DOHH2 (cell line): ENCODE measurements at regions not wholly inside any gene's neighbourhood (a gene's known extent, or its start where the extent isn't known, plus 50 kb on each side); places are given as distances from the start of the nearest gene placed in this dataset.
"Not testable (repeated sequence)": the region's sequence is repeated elsewhere in the genome, so short reads cannot be mapped to it uniquely, and the experiment has no call there.

Source experiments
- H3F3A ChIP-seq: fragments of 200-600 bp; sonication (generic), shearing (Covaris generic); 2 replicates; pipeline ENCODE4 v1.6.0; 2016; ENCODE audit warnings: antibody characterized with exemption, mild to moderate bottlenecking; ENCODE audit not compliant: control insufficient read depth, insufficient read depth
- H3K27ac ChIP-seq: fragments of 200-600 bp; sonication (generic); 2 replicates; pipeline ENCODE4 v1.5.1; 2014; ENCODE audit warnings: low read depth, mild to moderate bottlenecking, low read length, moderate library complexity
- H3K27me3 ChIP-seq: fragments of 200-600 bp; sonication (generic); 2 replicates; pipeline ENCODE4 v1.6.1; 2014; ENCODE audit warnings: mild to moderate bottlenecking, low read length, mixed read lengths; ENCODE audit not compliant: control insufficient read depth
- H3K36me3 ChIP-seq: fragments of 200-600 bp; sonication (generic); 2 replicates; pipeline ENCODE4 v1.6.1; 2014; ENCODE audit warnings: mild to moderate bottlenecking, low read length, moderate library complexity, mixed read lengths; ENCODE audit not compliant: control insufficient read depth
- H3K4me1 ChIP-seq: fragments of 200-600 bp; sonication (generic); 2 replicates; pipeline ENCODE4 v1.6.1; 2014; ENCODE audit warnings: mild to moderate bottlenecking, low read length, mixed read lengths; ENCODE audit not compliant: control insufficient read depth
- H3K4me2 ChIP-seq: fragments of 200-600 bp; sonication (generic); 2 replicates; pipeline ENCODE4 v1.6.0; 2014; ENCODE audit warnings: mild to moderate bottlenecking, low read length, moderate library complexity
- H3K4me3 ChIP-seq: fragments of 200-600 bp; sonication (generic); 2 replicates; pipeline ENCODE4 v1.5.1; 2014; ENCODE audit warnings: mild to moderate bottlenecking, low read length, mixed read lengths
- H3K79me2 ChIP-seq: fragments of 200-600 bp; sonication (generic); 2 replicates; pipeline ENCODE4 v1.6.1; 2014; ENCODE audit warnings: mild to moderate bottlenecking, low read length, mixed read lengths; ENCODE audit not compliant: control insufficient read depth
- H3K9me2 ChIP-seq: fragments of 200-600 bp; sonication (generic); replicated peaks from 2 replicates; pipeline ENCODE4 v1.6.1; 2014; ENCODE audit warnings: mild to moderate bottlenecking, low read length, mixed read lengths; ENCODE audit not compliant: control insufficient read depth
- H3K9me3 ChIP-seq: fragments of 200-600 bp; sonication (generic); 2 replicates; pipeline ENCODE4 v1.6.1; 2014; ENCODE audit warnings: antibody characterized with exemption, low read length, mixed read lengths; ENCODE audit not compliant: control insufficient read depth, insufficient read depth
- H4K20me1 ChIP-seq: fragments of 200-600 bp; sonication (generic); 2 replicates; pipeline ENCODE4 v1.6.0; 2014; ENCODE audit warnings: low read depth, mild to moderate bottlenecking, antibody characterized with exemption, low read length, moderate library complexity; ENCODE audit not compliant: control insufficient read depth, insufficient read depth
- EZH2phosphoT487 ChIP-seq: fragments of 200-600 bp; sonication (generic); IDR thresholded peaks from 2 replicates; pipeline ENCODE4 v1.6.1; 2017; ENCODE audit warnings: borderline replicate concordance, mild to moderate bottlenecking, antibody characterized with exemption, low read length, moderate library complexity, mixed read lengths
- TF ChIP-seq, protein P1 (sequence below): fragments of 200-600 bp; sonication (generic); IDR thresholded peaks from one replicate; pipeline ENCODE4 v1.5.1; 2014; ENCODE audit warnings: antibody characterized with exemption, mild to moderate bottlenecking, low read depth, low read length; ENCODE audit not compliant: poor library complexity, severe bottlenecking

DNA sequence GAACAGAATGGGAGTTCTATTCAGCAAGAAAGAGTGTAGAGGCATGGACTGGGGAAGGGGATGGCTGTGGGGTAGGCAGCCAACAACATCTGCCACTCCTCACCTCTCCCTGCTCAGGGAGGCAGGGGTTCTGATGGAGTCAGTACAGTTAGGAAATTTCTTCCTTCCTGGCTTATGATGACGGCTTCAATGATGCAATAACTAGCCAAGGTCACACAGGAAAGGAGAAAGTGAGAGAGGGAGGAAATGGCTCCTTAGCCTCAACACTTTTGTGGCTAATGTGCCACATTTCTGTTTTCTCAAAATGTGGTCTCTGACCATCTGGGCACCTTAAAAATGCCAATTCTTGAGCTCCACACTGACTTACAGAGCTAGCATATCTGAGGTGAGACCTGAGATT is 79.3 kb upstream of the PDZD8 start:
- no peaks in the 10 kb centered on the region for H3K4me1 ChIP-seq
- H3K79me2 ChIP-seq: no peaks in the 10 kb centered on the region
- no peak overlapping the region for H3K27ac ChIP-seq
- no peaks in the 10 kb centered on the region for H3K36me3 ChIP-seq
- H3K9me2 ChIP-seq: no peaks in the 10 kb centered on the region
- 0 out of 2 replicates have a peak, but pooled peaks cover 4% of the 10 kb centered on the region for H3K9me3 ChIP-seq
- H3F3A ChIP-seq: no peaks in the 10 kb centered on the region
- no peaks in the 10 kb centered on the region for H3K27me3 ChIP-seq
- TF ChIP-seq EZH2phosphoT487: no peak
- TF ChIP-seq, protein P1, sequence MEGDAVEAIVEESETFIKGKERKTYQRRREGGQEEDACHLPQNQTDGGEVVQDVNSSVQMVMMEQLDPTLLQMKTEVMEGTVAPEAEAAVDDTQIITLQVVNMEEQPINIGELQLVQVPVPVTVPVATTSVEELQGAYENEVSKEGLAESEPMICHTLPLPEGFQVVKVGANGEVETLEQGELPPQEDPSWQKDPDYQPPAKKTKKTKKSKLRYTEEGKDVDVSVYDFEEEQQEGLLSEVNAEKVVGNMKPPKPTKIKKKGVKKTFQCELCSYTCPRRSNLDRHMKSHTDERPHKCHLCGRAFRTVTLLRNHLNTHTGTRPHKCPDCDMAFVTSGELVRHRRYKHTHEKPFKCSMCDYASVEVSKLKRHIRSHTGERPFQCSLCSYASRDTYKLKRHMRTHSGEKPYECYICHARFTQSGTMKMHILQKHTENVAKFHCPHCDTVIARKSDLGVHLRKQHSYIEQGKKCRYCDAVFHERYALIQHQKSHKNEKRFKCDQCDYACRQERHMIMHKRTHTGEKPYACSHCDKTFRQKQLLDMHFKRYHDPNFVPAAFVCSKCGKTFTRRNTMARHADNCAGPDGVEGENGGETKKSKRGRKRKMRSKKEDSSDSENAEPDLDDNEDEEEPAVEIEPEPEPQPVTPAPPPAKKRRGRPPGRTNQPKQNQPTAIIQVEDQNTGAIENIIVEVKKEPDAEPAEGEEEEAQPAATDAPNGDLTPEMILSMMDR: no peak
- no peaks in the 10 kb centered on the region for H4K20me1 ChIP-seq
- no peak overlapping the region for H3K4me3 ChIP-seq
- H3K4me2 ChIP-seq: no peak overlapping the region

GRCh38 chr10:117453484-117453883 is 78.2 kb upstream of the PDZD8 start:
- H3K36me3 ChIP-seq, H3K4me3 ChIP-seq, H3K4me1 ChIP-seq, H3K79me2 ChIP-seq, H3K27me3 ChIP-seq, H3F3A ChIP-seq, H4K20me1 ChIP-seq, H3K9me2 ChIP-seq, H3K4me2 ChIP-seq, H3K27ac ChIP-seq, H3K9me3 ChIP-seq: not testable (repeated sequence)

DNA sequence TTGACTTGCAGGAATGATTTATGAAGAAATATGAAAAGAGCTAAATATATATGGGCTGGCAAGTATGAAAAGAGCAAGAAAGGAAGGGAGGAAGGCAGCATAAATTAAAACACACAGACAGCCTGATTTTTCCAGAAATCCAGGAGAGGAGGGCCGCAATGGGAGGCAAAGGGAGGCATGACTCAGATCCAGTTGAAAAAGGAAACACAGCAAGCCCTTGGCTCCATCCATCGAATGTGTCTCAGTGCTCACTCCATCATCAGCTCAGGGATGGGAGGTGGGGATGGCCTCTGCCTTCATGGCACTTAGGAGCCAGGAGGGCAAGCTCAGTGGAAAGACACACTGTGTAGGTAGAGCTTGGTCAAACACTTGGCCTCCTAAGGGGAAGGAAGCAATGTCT is 75.7 kb upstream of the PDZD8 start:
- no peaks in the 10 kb centered on the region for H4K20me1 ChIP-seq
- H3K79me2 ChIP-seq: no peaks in the 10 kb centered on the region
- peaks cover 16% of the 10 kb centered on the region for H3K9me3 ChIP-seq
- no peak for TF ChIP-seq EZH2phosphoT487
- TF ChIP-seq, protein P1: no peak
- H3K4me3 ChIP-seq: no peak overlapping the region
- H3K4me2 ChIP-seq: no peak overlapping the region
- no peaks in the 10 kb centered on the region for H3K27me3 ChIP-seq
- H3F3A ChIP-seq: no peaks in the 10 kb centered on the region
- no peaks in the 10 kb centered on the region for H3K4me1 ChIP-seq
- no peaks in the 10 kb centered on the region for H3K9me2 ChIP-seq
- H3K27ac ChIP-seq: no peak overlapping the region
- no peaks in the 10 kb centered on the region for H3K36me3 ChIP-seq

- H3K79me2 ChIP-seq: no peaks in the 10 kb centered on the region
- no peak for TF ChIP-seq EZH2phosphoT487
- TF ChIP-seq, protein P1: no peak
- H4K20me1 ChIP-seq: no peaks in the 10 kb centered on the region
- no peaks in the 10 kb centered on the region for H3K36me3 ChIP-seq
- H3K9me3 ChIP-seq: peaks cover 17% of the 10 kb centered on the region
- no peak overlapping the region for H3K4me3 ChIP-seq
- no peaks in the 10 kb centered on the region for H3F3A ChIP-seq
- H3K9me2 ChIP-seq: no peaks in the 10 kb centered on the region
- H3K4me2 ChIP-seq: no peak overlapping the region
- H3K27me3 ChIP-seq: no peaks in the 10 kb centered on the region
- no peaks in the 10 kb centered on the region for H3K4me1 ChIP-seq
- no peak overlapping the region for H3K27ac ChIP-seq
Measured at GRCh38 chr10:117449636-117450035, 74.4 kb upstream of the PDZD8 start.
